H9 (cell line): ENCODE measurements at regions not wholly inside any gene's neighbourhood (a gene's known extent, or its start where the extent isn't known, plus 50 kb on each side); places are given as distances from the start of the nearest gene placed in this dataset.

Experiments
- DNase-seq: peaks from one replicate; pipeline ENCODE4 v3.0.0-alpha.2; 2017
- H2AFZ ChIP-seq: one replicate; pipeline ENCODE4 v1.6.1; 2013; ENCODE audit warnings: mild to moderate bottlenecking, low read length, control low read depth, moderate library complexity
- H2AK5ac ChIP-seq: 2 replicates; pipeline ENCODE4 v1.6.1; 2013; ENCODE audit warnings: low read length, control low read depth, mixed read lengths; ENCODE audit not compliant: insufficient read length
- H2BK120ac ChIP-seq: one replicate; pipeline ENCODE4 v1.6.1; 2013; ENCODE audit warnings: low read depth, mild to moderate bottlenecking, low read length, control low read depth, inconsistent platforms; ENCODE audit not compliant: poor library complexity, severe bottlenecking
- H2BK12ac ChIP-seq: 2 replicates; pipeline ENCODE4 v1.6.1; 2013; ENCODE audit warnings: low read length, control low read depth, mixed read lengths, low read depth; ENCODE audit not compliant: insufficient read length
- H2BK15ac ChIP-seq: 2 replicates; pipeline ENCODE4 v1.6.1; 2013; ENCODE audit warnings: low read depth, low read length, control low read depth
- H2BK20ac ChIP-seq: one replicate; pipeline ENCODE4 v1.6.1; 2013; ENCODE audit warnings: low read depth, mild to moderate bottlenecking, low read length, control low read depth, inconsistent platforms; ENCODE audit not compliant: poor library complexity, severe bottlenecking
- H2BK5ac ChIP-seq: 2 replicates; pipeline ENCODE4 v1.6.1; 2013; ENCODE audit warnings: low read length, control low read depth, mixed read lengths; ENCODE audit not compliant: insufficient read length
- H3K14ac ChIP-seq: 2 replicates; pipeline ENCODE4 v1.6.1; 2013; ENCODE audit warnings: low read length, control low read depth; ENCODE audit not compliant: insufficient read depth
- H3K18ac ChIP-seq: 2 replicates; pipeline ENCODE4 v1.6.1; 2013; ENCODE audit warnings: low read depth, mild to moderate bottlenecking, mixed read lengths, low read length, control low read depth; ENCODE audit not compliant: insufficient read length
- H3K23ac ChIP-seq: 2 replicates; pipeline ENCODE4 v1.6.1; 2013; ENCODE audit warnings: low read length, control low read depth, mixed read lengths, low read depth; ENCODE audit not compliant: insufficient read length
- H3K23me2 ChIP-seq: 2 replicates; pipeline ENCODE4 v1.6.1; 2013; ENCODE audit warnings: low read depth, mild to moderate bottlenecking, mixed read lengths, low read length, control low read depth; ENCODE audit not compliant: insufficient read length, poor library complexity, severe bottlenecking
- H3K27ac ChIP-seq: 2 replicates; pipeline ENCODE4 v1.5.1; 2013; ENCODE audit warnings: low read length, control low read depth, mixed read lengths, low read depth; ENCODE audit not compliant: insufficient read length
- H3K27me3 ChIP-seq: 2 replicates; pipeline ENCODE4 v1.6.1; 2013; ENCODE audit warnings: low read length, control low read depth, inconsistent platforms; ENCODE audit not compliant: insufficient read depth
- H3K4ac ChIP-seq: 2 replicates; pipeline ENCODE4 v1.6.1; 2013; ENCODE audit warnings: low read depth, mild to moderate bottlenecking, control low read depth, inconsistent platforms, low read length, moderate library complexity
- H3K4me1 ChIP-seq: 2 replicates; pipeline ENCODE4 v1.6.1; 2013; ENCODE audit warnings: low read length, control low read depth, inconsistent platforms; ENCODE audit not compliant: insufficient read depth
- H3K4me2 ChIP-seq: 2 replicates; pipeline ENCODE4 v1.6.1; 2013; ENCODE audit warnings: low read length, control low read depth, mixed read lengths; ENCODE audit not compliant: insufficient read length, insufficient read depth
- H3K56ac ChIP-seq: 2 replicates; pipeline ENCODE4 v1.6.1; 2013; ENCODE audit warnings: low read depth, mild to moderate bottlenecking, mixed read lengths, low read length, control low read depth; ENCODE audit not compliant: insufficient read length
- H3K79me1 ChIP-seq: 2 replicates; pipeline ENCODE4 v1.6.1; 2013; ENCODE audit warnings: low read depth, mild to moderate bottlenecking, moderate library complexity, low read length, control low read depth, inconsistent platforms; ENCODE audit not compliant: insufficient read depth, poor library complexity, severe bottlenecking
- H3K79me2 ChIP-seq: 2 replicates; pipeline ENCODE4 v1.6.1; 2013; ENCODE audit warnings: low read length, control low read depth, inconsistent platforms; ENCODE audit not compliant: insufficient read depth
- H3K9ac ChIP-seq: 2 replicates; pipeline ENCODE4 v1.6.1; 2013; ENCODE audit warnings: low read length, control low read depth, mixed read lengths; ENCODE audit not compliant: insufficient read length; ENCODE audit errors: extremely low read depth
- H3K9me3 ChIP-seq: one replicate; pipeline ENCODE4 v1.6.1; 2013; ENCODE audit warnings: low read depth, low read length, inconsistent platforms; ENCODE audit not compliant: control insufficient read depth
- H3T11ph ChIP-seq: one replicate; pipeline ENCODE4 v1.6.1; 2013; ENCODE audit warnings: mild to moderate bottlenecking, low read length, control low read depth, inconsistent platforms
- H4K20me1 ChIP-seq: one replicate; pipeline ENCODE4 v1.6.1; 2013; ENCODE audit not compliant: control insufficient read depth, insufficient read length, insufficient read depth
- H4K5ac ChIP-seq: 2 replicates; pipeline ENCODE4 v1.6.1; 2013; ENCODE audit warnings: low read depth, mild to moderate bottlenecking, mixed read lengths, low read length, control low read depth; ENCODE audit not compliant: insufficient read length
- H4K8ac ChIP-seq: replicated peaks from 2 replicates; pipeline ENCODE4 v1.6.1; 2013; ENCODE audit warnings: low read length, control low read depth, mixed read lengths, low read depth; ENCODE audit not compliant: insufficient read length
- H4K91ac ChIP-seq: 2 replicates; pipeline ENCODE4 v1.6.1; 2013; ENCODE audit warnings: low read depth, mild to moderate bottlenecking, moderate library complexity, mixed read lengths, low read length, control low read depth; ENCODE audit not compliant: insufficient read length
- H3K27ac Mint-ChIP-seq, 3 experiments: 2 replicates in 2 of 3; 3 replicates in 1 of 3; pipeline ENCODE4 v1.8.0; 2020 to 2021; ENCODE audit warnings: mixed read lengths in 3 of 3, mild to moderate bottlenecking in 1 of 3, moderate library complexity in 1 of 3
- H3K27me3 Mint-ChIP-seq: 2 replicates; pipeline ENCODE4 v1.8.0; 2021; ENCODE audit warnings: low read depth, mild to moderate bottlenecking, moderate library complexity, mixed read lengths
- H3K36me3 Mint-ChIP-seq, 3 experiments: 2 replicates in 2 of 3; 3 replicates in 1 of 3; pipeline ENCODE4 v1.8.0; 2020 to 2021; ENCODE audit warnings: low read depth in 3 of 3, mixed read lengths in 3 of 3; ENCODE audit not compliant: insufficient read depth in 1 of 3
- H3K4me1 Mint-ChIP-seq, 2 experiments: 2 replicates each; pipeline ENCODE4 v1.8.0; 2020; ENCODE audit warnings: mixed read lengths in 2 of 2
- H3K4me3 Mint-ChIP-seq, 2 experiments: 2 replicates in 1 of 2; 3 replicates in 1 of 2; pipeline ENCODE4 v1.8.0; 2020 to 2021; ENCODE audit warnings: mild to moderate bottlenecking in 2 of 2, mixed read lengths in 2 of 2, moderate library complexity in 1 of 2
- H3K9me3 Mint-ChIP-seq, 2 experiments: 2 replicates in 1 of 2; 3 replicates in 1 of 2; pipeline ENCODE4 v1.8.0; 2020; ENCODE audit warnings: mild to moderate bottlenecking in 2 of 2, mixed read lengths in 2 of 2, moderate library complexity in 1 of 2
- CTCF ChIP-seq: fragments of 200-600 bp; sonication (generic); conservative IDR thresholded peaks from 3 replicates; pipeline ENCODE4 v1.8.0; 2021; ENCODE audit warnings: antibody characterized with exemption, mild to moderate bottlenecking
- WGBS: extraction: QIAGEN DNeasy Blood & Tissue Kit; methylation state at CpG from one replicate; pipeline ENCODE4 v1.1.7; 2013; ENCODE audit warnings: missing lambda C conversion rate, low lambda C conversion rate, mixed read lengths; ENCODE audit not compliant: insufficient read length; ENCODE audit errors: extremely low coverage; 5-methylcytosine and 5-hydroxymethylcytosine counted together

- Histone ChIP-seq H2BK120ac (no peak overlapping the region), H2BK20ac (no peak overlapping the region), H3K4me1 (no peaks in the 10 kb centered on the region), H3K9me3 (peaks cover 33% of the 10 kb centered on the region), H2AFZ (no peak overlapping the region), H3K18ac (no peak overlapping the region), H3K23ac (no peak overlapping the region), H3K56ac (no peak overlapping the region), H3K27me3 (no peaks in the 10 kb centered on the region), H3K79me1 (no peaks in the 10 kb centered on the region), H4K91ac (no peak overlapping the region), H3T11ph (no peak overlapping the region), H3K9ac (no peak overlapping the region), H4K20me1 (no peaks in the 10 kb centered on the region), H3K23me2 (no peaks in the 10 kb centered on the region), H2BK12ac (no peak overlapping the region), H3K27ac (no peak overlapping the region), H3K79me2 (no peaks in the 10 kb centered on the region), H2BK15ac (no peak overlapping the region), H2BK5ac (no peak overlapping the region), H3K4ac (no peak overlapping the region), H3K4me2 (no peak overlapping the region), H4K5ac (no peak overlapping the region), H2AK5ac (no peak overlapping the region), H4K8ac (no peak overlapping the region), H3K14ac (no peak overlapping the region)
- TF ChIP-seq CTCF = no peak
- H3K36me3 Mint-ChIP-seq = peaks cover 17 to 49% (median 37%) of the 10 kb centered on the region in 3 experiments
- peaks cover 52% of the 10 kb centered on the region for H3K27me3 Mint-ChIP-seq
- DNase-seq = no peak
- no peak overlapping the region for H3K4me3 Mint-ChIP-seq
- no peaks in the 10 kb centered on the region for H3K4me1 Mint-ChIP-seq
- H3K27ac Mint-ChIP-seq = no peak overlapping the region
- no CpG with 5 or more reads among the region's 2 CpGs for WGBS
- peaks cover 55 to 72% of the 10 kb centered on the region in 2 experiments for H3K9me3 Mint-ChIP-seq
These were observed 385.8 kb upstream of the GHITM start for GRCh38 chr10:83753490-83753889.
